G401 (cell line): ENCODE measurements at regions not wholly inside any gene's neighbourhood (a gene's known extent, or its start where the extent isn't known, plus 50 kb on each side); places are given as distances from the start of the nearest gene placed in this dataset.
"Not testable (repeated sequence)": the region's sequence is repeated elsewhere in the genome, so short reads cannot be mapped to it uniquely, and the experiment has no call there.

Source experiments
- DNase-seq: peaks from one replicate; pipeline ENCODE4 v3.0.0-alpha.2; 2015; ENCODE audit warnings: low spot score
- in situ Hi-C: cut with HindIII; loops from 2 replicates; pipeline ENCODE4 v1.10.0; 2016; ENCODE audit warnings: low sequenced_read_pairs, mixed read lengths

- in situ Hi-C loops, result no loop called here
- no peak for DNase-seq
Observed at GRCh38 chr20:51148941-51149340, 126.0 kb upstream of the KCNG1 start.

- DNase-seq, result no peak
Observed at GRCh38 chr20:51144476-51144875, 121.6 kb upstream of the KCNG1 start.

GRCh38 chr20:51143652-51144051 lies 120.7 kb upstream of the KCNG1 start:
- no peak for DNase-seq
- in situ Hi-C loops, result no loop called here

More at GRCh38 chr20:51144476-51144875, 121.6 kb upstream of the KCNG1 start:
- in situ Hi-C loops, result no loop called here

DNA sequence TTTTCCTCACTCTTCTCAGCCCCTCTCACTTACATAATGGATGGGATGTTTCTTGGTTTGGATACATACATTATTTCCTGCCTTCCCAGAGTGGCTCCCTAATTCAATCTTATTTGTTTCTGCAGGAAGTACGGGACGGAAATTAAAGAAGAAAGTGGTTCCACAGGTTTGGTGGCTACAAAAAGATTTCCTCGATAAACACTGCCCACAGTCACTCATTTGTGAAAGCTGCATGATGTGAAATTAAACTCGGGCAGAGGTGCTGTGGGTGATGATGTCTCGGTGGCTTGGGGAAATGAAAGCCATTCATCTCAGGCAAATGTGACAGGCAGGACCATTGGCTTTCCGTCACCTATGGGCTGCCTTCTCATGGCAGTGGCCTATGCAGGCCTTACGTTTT lies 119.5 kb upstream of the KCNG1 start:
- DNase-seq, result no peak
- in situ Hi-C loops, result no loop called here

- in situ Hi-C loops, result no loop called here
- no peak for DNase-seq
Observed at GRCh38 chr20:51140671-51141070, 117.8 kb upstream of the KCNG1 start.

DNA sequence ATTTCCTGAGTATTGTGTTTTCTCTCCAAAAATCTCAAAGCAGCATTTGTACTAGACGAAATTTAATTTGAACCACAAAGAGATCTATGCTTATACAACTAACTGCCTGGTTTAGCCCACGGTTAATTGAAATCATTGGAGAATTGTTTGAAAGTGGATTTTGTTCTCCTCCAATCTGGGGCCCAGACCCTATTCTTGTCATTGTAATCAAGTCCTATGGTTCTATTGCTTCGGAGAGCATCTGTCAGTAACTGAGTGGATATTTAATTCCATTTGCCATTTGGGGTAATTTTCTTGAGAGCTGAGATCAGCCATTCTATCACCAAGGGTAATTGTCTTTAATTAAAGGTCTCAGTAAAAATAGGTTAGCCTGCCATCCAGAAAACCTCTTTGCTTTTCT lies 117.0 kb upstream of the KCNG1 start:
- in situ Hi-C loops, result no loop called here
- no peak for DNase-seq

GRCh38 chr20:51138576-51138975 lies 115.7 kb upstream of the KCNG1 start:
- DNase-seq, result no peak
- in situ Hi-C loops, result no loop called here

DNA sequence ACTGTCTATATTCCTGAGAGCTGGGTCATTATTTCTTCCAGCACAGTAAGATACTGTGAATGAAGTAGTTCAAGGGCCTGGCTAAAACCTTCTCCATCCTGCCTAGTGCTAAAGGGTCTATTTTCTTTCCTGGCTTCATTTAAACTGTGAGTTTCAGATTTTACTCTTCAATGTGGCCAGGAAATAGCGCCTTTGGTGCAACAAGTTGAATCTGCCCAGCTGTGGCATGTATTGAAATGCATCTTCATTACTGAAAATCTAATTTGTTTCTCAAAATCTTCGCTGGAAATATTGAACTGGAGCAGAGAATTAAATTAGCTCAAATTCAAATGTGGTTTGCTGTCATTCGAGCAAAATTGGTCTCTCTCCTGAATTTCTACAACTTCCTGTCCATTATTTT lies 114.6 kb upstream of the KCNG1 start:
- DNase-seq, result no peak

GRCh38 chr20:51135926-51136715 lies 113.2 kb upstream of the KCNG1 start:
- no peak for DNase-seq
- in situ Hi-C loops, result no loop called here

More for the DNA sequence above, 114.6 kb upstream of the KCNG1 start:
- in situ Hi-C loops, result no loop called here

- in situ Hi-C loops, result no loop called here
- no peak for DNase-seq
Observed at GRCh38 chr20:51134405-51134804, 111.5 kb upstream of the KCNG1 start.

GRCh38 chr20:51132279-51132678 lies 109.4 kb upstream of the KCNG1 start:
- in situ Hi-C loops, result no loop called here
- DNase-seq, result no peak

DNA sequence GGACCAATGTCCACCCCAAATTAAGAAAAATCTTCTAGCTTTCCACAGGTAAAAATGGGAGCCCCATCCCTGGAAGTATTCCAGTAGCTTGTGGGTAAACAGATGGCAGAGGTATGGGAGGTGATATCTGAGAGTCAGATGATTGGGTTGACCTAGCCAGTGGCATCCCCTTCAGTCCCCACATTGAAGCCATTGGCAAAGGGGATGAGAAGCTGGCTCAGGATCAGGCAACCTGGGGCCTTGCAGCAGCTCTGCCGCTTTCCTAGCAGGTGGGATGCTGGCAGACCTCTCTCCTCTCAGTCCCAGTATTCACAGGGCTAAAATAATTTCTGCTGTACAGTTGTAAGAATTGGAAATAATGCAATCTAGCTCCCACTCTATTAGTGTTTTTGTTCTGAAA lies 108.9 kb upstream of the KCNG1 start:
- in situ Hi-C loops, result no loop called here
- peak; percentile 97 for DNase-seq

DNA sequence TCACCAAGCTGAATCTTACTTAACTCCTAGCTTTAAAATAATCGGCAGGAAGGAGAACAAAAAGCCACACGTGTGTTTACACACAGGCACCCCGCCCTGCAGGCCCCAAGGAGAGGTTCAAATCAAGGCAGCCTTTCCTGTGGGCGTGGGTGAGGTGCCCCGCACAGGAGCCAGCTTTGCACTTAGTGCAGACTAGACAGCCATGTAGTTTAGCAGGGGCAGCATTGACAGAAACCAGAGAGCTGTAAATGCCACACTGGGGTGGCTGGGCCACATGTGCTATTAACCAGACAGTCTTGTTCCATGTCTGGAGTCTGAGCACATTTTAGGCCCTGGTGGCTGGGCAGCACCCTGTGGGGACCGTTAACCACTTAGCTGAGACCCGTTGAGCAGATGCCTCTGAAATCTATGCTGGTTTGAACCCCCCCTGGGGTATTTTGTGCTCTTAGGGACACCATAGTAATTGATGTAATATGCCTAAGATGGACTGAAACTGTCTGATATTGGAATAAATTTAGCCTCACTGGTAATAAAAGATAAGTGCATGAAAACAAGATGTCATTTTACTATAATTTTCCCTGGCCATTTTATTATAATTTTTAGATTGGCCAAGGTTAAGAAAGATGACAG lies 106.4 kb upstream of the KCNG1 start:
- DNase-seq, result no peak
- in situ Hi-C loops, result no loop called here

- in situ Hi-C loops, result no loop called here
- no peak for DNase-seq
Observed at GRCh38 chr20:51128198-51128597, 105.3 kb upstream of the KCNG1 start.

GRCh38 chr20:51127713-51128112 lies 104.8 kb upstream of the KCNG1 start:
- in situ Hi-C loops, result no loop called here
- DNase-seq, result no peak

DNA sequence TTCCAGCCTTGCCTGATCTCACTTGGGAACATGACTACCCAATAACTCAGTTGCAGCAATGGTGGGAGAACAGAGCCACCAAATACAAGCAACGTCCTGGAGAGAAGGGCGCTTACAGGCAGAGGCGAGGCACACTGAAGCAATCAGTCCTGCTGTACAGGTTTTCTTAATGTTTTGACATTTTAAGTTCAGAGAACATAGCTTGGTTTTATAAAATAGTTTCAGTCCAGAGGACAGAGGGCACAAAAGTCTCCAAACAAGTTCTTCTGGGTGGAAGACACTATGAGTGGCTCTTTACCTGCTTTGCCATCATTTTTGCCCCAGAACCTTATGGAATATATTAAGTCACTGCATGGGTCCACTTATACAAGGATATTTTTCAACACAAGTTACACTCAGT lies 103.4 kb upstream of the KCNG1 start:
- DNase-seq, result no peak
- in situ Hi-C loops, result no loop called here

DNA sequence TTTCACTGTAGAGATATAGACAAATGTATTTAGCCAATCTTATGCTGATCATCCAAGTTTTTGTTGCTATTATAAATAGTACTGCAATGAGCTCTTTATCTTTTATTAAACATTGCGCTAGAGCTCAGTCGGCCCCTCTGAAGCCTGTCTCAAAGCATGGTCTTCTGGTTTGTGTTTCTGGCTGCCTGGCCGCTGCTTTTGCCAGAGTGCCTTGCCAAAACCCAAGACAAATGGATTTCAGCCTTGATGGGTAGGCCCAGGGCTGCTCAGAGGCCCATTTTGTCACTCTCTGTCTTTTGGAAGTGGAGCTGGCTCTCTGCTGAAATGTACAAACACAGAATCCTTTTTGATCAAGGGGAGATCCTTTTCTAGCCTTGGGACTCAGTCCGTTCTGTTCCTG lies 102.9 kb upstream of the KCNG1 start:
- in situ Hi-C loops, result no loop called here

DNA sequence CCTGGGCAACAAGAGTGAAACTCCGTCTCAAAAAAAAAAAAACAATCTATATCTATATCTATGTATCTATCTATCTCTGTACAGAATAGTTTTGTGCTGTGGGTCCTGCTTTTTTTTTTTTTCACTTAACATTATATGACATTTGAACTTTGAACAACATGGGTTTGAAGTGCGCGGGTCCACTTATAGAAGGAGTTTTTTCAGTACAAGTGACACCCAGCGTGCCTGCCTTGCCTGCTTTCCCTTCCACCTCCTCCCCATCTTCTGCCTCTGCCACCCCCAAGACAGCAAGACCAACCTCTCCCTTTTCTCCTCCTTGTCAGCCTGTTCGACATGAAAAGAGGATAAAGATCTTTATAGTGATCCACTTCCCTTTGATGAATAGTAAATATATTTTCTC lies 102.2 kb upstream of the KCNG1 start:
- DNase-seq, result no peak
- in situ Hi-C loops, result no loop called here

More for the DNA sequence above, 102.9 kb upstream of the KCNG1 start:
- DNase-seq, result peak; percentile 24

DNA sequence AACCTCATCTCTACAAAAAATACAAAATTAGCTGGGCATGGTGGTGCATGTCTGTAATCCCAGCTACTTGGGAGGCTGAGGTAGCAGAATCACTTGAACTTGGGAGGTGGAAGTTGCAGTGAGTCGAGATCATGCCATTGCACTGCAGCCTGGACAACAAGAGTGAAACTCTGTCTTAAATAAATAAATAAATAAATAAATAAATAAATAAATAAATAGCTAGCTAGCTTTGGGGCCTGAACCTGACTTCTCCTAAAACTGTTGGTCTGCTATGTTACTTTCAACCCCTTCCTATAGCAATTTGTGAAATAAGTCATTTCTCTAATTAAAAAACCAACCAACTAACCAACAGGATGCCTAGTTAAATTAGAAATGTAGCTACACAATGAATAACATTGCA lies 101.0 kb upstream of the KCNG1 start:
- in situ Hi-C loops, DNase-seq: not testable (repeated sequence)

DNA sequence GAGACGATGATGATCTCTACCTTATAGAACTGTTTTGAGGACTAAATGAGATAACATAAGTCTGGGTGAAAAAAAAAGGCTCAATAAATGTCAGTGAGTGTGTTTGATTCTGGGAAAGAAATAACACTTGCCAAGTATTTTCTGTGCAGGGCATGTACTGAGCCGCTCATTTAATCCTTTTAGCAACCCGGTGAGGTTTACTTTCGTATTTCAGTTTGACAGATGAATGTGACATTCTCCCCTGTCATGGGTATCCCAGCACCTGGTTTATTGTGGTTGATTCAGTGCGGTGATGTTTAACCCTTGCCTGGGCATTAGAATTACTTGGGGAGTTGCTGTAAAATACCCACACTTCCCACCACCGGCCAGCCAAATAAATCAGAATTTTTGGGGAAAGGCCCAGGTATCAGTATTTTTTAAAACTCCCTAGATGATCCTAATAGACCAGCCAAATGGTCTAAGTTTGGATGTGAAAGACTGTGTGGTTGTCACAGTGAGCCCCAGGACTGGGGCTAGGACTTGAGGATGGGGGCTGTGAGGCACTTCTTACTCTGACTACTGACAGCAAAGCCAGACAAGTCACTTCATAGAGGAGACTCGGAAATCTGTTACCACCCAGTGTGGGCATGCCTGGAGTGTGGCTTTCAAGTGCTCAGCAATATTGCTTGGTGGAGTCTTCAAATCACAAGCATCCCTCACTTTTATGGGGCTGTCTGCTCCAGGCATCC lies 100.2 kb upstream of the KCNG1 start:
- DNase-seq, result no peak
- in situ Hi-C loops, result no loop called here
